GM23338 (cell line): ENCODE measurements at regions not wholly inside any gene's neighbourhood (a gene's known extent, or its start where the extent isn't known, plus 50 kb on each side); places are given as distances from the start of the nearest gene placed in this dataset.
A peak's percentile ranks its signal among the peaks of the same experiment; 100 is the strongest.

Source experiments
- ATAC-seq: fragments of 200-7000 bp; cut with Tn5 transposase; 3 replicates; pipeline ENCODE4 v1.9.1; 2020
- DNase-seq: peaks from one replicate; pipeline ENCODE4 v3.0.0-alpha.2; 2015; ENCODE audit warnings: low spot score
- H2AFZ ChIP-seq: fragments of 200-600 bp; sonication (generic); 2 replicates; pipeline ENCODE4 v1.8.0; 2016; ENCODE audit warnings: antibody characterized with exemption, mild to moderate bottlenecking, moderate library complexity
- H3F3A ChIP-seq: fragments of 200-600 bp; sonication (generic); replicated peaks from 2 replicates; pipeline ENCODE4 v1.8.0; 2017; ENCODE audit warnings: antibody characterized with exemption, mixed run types, low read depth
- H3K27ac ChIP-seq: fragments of 200-600 bp; sonication (generic); 2 replicates; pipeline ENCODE4 v1.6.1; 2016; ENCODE audit warnings: low read depth
- H3K27me3 ChIP-seq: fragments of 200-600 bp; sonication (generic); 2 replicates; pipeline ENCODE4 v1.8.0; 2016; ENCODE audit warnings: mild to moderate bottlenecking, mixed run types, moderate library complexity; ENCODE audit not compliant: insufficient read depth
- H3K36me3 ChIP-seq: fragments of 200-600 bp; sonication (generic); 2 replicates; pipeline ENCODE4 v1.8.0; 2016; ENCODE audit warnings: mild to moderate bottlenecking; ENCODE audit not compliant: insufficient read depth
- H3K4me1 ChIP-seq: fragments of 200-600 bp; sonication (generic); 2 replicates; pipeline ENCODE4 v1.8.0; 2016; ENCODE audit warnings: mild to moderate bottlenecking, moderate library complexity; ENCODE audit not compliant: insufficient read depth
- H3K4me2 ChIP-seq: fragments of 200-600 bp; sonication (generic); 2 replicates; pipeline ENCODE4 v1.7.1; 2017; ENCODE audit warnings: mixed run types
- H3K4me3 ChIP-seq: fragments of 200-600 bp; sonication (generic); 2 replicates; pipeline ENCODE4 v1.6.1; 2016; ENCODE audit warnings: mixed run types
- H3K79me2 ChIP-seq: fragments of 200-600 bp; sonication (generic); replicated peaks from 2 replicates; pipeline ENCODE4 v1.8.0; 2017; ENCODE audit warnings: mild to moderate bottlenecking; ENCODE audit not compliant: insufficient read depth
- H3K9me2 ChIP-seq: fragments of 200-600 bp; sonication (generic); 2 replicates; pipeline ENCODE4 v1.8.0; 2017; ENCODE audit not compliant: insufficient read depth
- H4K20me1 ChIP-seq: fragments of 200-600 bp; sonication (generic); replicated peaks from 2 replicates; pipeline ENCODE4 v1.8.0; 2017; ENCODE audit warnings: mild to moderate bottlenecking; ENCODE audit not compliant: insufficient read depth
- H3K27ac Mint-ChIP-seq: 2 replicates; pipeline ENCODE4 v1.8.0; 2020; ENCODE audit warnings: inconsistent platforms, mild to moderate bottlenecking, moderate library complexity, mixed read lengths
- H3K27me3 Mint-ChIP-seq: 3 replicates; pipeline ENCODE4 v1.8.0; 2022; ENCODE audit warnings: low read depth, mild to moderate bottlenecking, moderate library complexity, mixed read lengths, inconsistent platforms; ENCODE audit not compliant: insufficient read depth, poor library complexity
- H3K36me3 Mint-ChIP-seq: 3 replicates; pipeline ENCODE4 v1.8.0; 2021; ENCODE audit warnings: low read depth, mild to moderate bottlenecking, inconsistent platforms, moderate library complexity, mixed read lengths
- H3K4me1 Mint-ChIP-seq: 3 replicates; pipeline ENCODE4 v1.8.0; 2020; ENCODE audit warnings: mild to moderate bottlenecking, inconsistent platforms, mixed read lengths
- H3K4me3 Mint-ChIP-seq: 3 replicates; pipeline ENCODE4 v1.8.0; 2021; ENCODE audit warnings: moderate library complexity, mild to moderate bottlenecking, inconsistent platforms, mixed read lengths
- H3K9me3 Mint-ChIP-seq: 3 replicates; pipeline ENCODE4 v1.8.0; 2020; ENCODE audit warnings: moderate library complexity, mild to moderate bottlenecking, inconsistent platforms, mixed read lengths
- CREB1 ChIP-seq: fragments of 250-450 bp; sonication (Bioruptor Pico); IDR thresholded peaks from 2 replicates; pipeline ENCODE4 v1.5.0; 2020; ENCODE audit warnings: low read depth, mild to moderate bottlenecking, moderate library complexity
- EZH2 ChIP-seq: fragments of 200-600 bp; sonication (generic); IDR thresholded peaks from one replicate; pipeline ENCODE4 v1.8.0; 2017; ENCODE audit warnings: antibody characterized with exemption, mild to moderate bottlenecking, low read depth; ENCODE audit not compliant: unreplicated experiment
- EZH2phosphoT487 ChIP-seq: fragments of 200-600 bp; sonication (generic); IDR thresholded peaks from one replicate; pipeline ENCODE4 v1.8.1; 2018; ENCODE audit warnings: antibody characterized with exemption; ENCODE audit not compliant: unreplicated experiment
- JUNB ChIP-seq: IDR thresholded peaks from one replicate; pipeline ENCODE4 v1.6.1; 2016; ENCODE audit warnings: antibody characterized with exemption; ENCODE audit not compliant: unreplicated experiment
- STAT1 ChIP-seq: IDR thresholded peaks from one replicate; pipeline ENCODE4 v1.6.1; 2016; ENCODE audit warnings: antibody characterized with exemption; ENCODE audit not compliant: unreplicated experiment
- ZNF114 ChIP-seq: fragments of 250-450 bp; sonication (Bioruptor Pico); IDR thresholded peaks from 2 replicates; pipeline ENCODE4 v1.5.0; 2020; ENCODE audit warnings: mild to moderate bottlenecking, moderate library complexity
- ZNF331 ChIP-seq: fragments of 250-450 bp; sonication (Bioruptor Pico); IDR thresholded peaks from 2 replicates; pipeline ENCODE4 v1.5.0; 2020; ENCODE audit warnings: low read depth, mild to moderate bottlenecking, moderate library complexity
- TF ChIP-seq, protein P1 (sequence below): IDR thresholded peaks from 2 replicates; pipeline ENCODE4 v1.6.1; 2016; ENCODE audit warnings: antibody characterized with exemption
- TF ChIP-seq, protein P2 (sequence below), 2 experiments: fragments of 200-600 bp in 1 of 2; sonication (generic) in 1 of 2; conservative IDR thresholded peaks; 2 replicates each; pipeline versions ENCODE4 v1.5.1 to v1.6.1; 2016 to 2017; ENCODE audit warnings: antibody characterized with exemption in 2 of 2, low read depth in 2 of 2, mild to moderate bottlenecking in 2 of 2, moderate library complexity in 1 of 2
- TF ChIP-seq, protein P3 (sequence below): fragments of 250-450 bp; sonication (Bioruptor Pico); IDR thresholded peaks from 2 replicates; pipeline ENCODE4 v1.5.0; 2020; ENCODE audit warnings: mild to moderate bottlenecking, moderate library complexity

DNA sequence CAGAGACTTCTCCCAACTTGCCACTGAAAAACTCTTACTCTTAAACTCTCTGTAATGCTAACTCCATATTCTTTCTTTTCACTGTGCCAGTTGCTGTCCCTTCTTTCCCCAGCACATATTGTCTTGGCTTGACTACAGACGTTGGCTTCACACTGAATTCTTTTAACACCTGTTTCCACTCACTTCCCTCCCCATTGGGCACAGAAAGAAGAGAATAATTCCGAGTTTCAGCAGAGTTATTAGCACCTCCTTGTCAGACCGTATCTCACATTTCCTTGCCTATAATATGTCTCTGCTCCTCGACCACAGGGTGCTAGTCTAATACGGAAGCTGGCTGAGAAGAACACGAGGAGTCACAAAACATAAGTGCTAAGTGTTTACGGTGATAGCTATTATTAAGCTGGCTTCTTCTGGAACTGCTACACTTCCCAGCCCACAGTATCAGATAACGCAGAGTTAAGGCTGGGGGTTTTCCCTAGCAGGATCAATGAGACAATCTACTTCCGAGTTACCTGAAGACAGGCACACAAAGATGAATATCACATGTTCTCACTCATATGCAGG lies 188.5 kb upstream of the CDH8 start:
- no peak for TF ChIP-seq ZNF114 (CRISPR knock-in tag)
- Histone ChIP-seq H3K27me3 (no peaks in the 10 kb centered on the region), H3K4me3 (no peak overlapping the region), H4K20me1 (no peaks in the 10 kb centered on the region), H3K9me2 (no peaks in the 10 kb centered on the region), H3K79me2 (no peaks in the 10 kb centered on the region), H3K36me3 (no peaks in the 10 kb centered on the region), H3F3A (no peaks in the 10 kb centered on the region), H3K4me2 (no peak overlapping the region), H3K27ac (no peak overlapping the region), H3K4me1 (no peaks in the 10 kb centered on the region), H2AFZ (0 out of 2 replicates have a peak overlapping the region, but pooled peaks have one; percentile 56)
- DNase-seq (no peak), ATAC-seq (peak; percentile 28; the same call in 1 of the 3 replicates)
- Mint-ChIP-seq H3K27ac (no peak overlapping the region), H3K9me3 (no peaks in the 10 kb centered on the region), H3K4me1 (peaks cover 3% of the 10 kb centered on the region; the same call in 2 of the 3 replicates), H3K4me3 (no peak overlapping the region), H3K36me3 (no peaks in the 10 kb centered on the region), H3K27me3 (no peaks in the 10 kb centered on the region)

DNA sequence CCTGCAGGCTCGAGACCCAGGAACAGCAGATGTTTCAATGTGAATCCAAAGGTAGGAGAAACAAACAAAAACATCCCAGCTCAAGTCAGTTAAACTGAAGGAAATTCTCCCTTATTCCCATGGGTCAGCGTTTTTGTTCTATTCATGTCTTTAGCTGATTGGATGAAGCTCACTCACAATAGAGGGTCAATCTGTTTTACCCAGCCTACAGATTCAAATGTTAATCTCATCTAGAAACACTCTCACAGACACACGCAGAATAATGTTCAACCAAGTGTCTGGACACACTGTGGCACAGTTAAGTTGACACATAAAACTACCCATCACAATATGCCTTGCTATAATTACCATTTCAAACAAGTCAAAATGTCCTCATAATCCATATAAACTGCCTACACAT lies 180.6 kb upstream of the CDH8 start:
- H3K27me3 Mint-ChIP-seq: no peaks in the 10 kb centered on the region
- no peaks in the 10 kb centered on the region for H3K36me3 Mint-ChIP-seq
- DNase-seq (no peak), ATAC-seq (no peak)
- TF ChIP-seq EZH2: no peak
- TF ChIP-seq, protein P1, sequence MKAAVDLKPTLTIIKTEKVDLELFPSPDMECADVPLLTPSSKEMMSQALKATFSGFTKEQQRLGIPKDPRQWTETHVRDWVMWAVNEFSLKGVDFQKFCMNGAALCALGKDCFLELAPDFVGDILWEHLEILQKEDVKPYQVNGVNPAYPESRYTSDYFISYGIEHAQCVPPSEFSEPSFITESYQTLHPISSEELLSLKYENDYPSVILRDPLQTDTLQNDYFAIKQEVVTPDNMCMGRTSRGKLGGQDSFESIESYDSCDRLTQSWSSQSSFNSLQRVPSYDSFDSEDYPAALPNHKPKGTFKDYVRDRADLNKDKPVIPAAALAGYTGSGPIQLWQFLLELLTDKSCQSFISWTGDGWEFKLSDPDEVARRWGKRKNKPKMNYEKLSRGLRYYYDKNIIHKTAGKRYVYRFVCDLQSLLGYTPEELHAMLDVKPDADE: no peak
- no peak for TF ChIP-seq ZNF331 (CRISPR knock-in tag)
- TF ChIP-seq, protein P2, sequence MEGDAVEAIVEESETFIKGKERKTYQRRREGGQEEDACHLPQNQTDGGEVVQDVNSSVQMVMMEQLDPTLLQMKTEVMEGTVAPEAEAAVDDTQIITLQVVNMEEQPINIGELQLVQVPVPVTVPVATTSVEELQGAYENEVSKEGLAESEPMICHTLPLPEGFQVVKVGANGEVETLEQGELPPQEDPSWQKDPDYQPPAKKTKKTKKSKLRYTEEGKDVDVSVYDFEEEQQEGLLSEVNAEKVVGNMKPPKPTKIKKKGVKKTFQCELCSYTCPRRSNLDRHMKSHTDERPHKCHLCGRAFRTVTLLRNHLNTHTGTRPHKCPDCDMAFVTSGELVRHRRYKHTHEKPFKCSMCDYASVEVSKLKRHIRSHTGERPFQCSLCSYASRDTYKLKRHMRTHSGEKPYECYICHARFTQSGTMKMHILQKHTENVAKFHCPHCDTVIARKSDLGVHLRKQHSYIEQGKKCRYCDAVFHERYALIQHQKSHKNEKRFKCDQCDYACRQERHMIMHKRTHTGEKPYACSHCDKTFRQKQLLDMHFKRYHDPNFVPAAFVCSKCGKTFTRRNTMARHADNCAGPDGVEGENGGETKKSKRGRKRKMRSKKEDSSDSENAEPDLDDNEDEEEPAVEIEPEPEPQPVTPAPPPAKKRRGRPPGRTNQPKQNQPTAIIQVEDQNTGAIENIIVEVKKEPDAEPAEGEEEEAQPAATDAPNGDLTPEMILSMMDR (conservative IDR thresholded peaks at IDR 0.05; ENCODE audit: low read depth in 2 of 2): no peak
- no peak for TF ChIP-seq EZH2phosphoT487
- no peak for TF ChIP-seq JUNB
- TF ChIP-seq STAT1: no peak
- TF ChIP-seq, protein P3, sequence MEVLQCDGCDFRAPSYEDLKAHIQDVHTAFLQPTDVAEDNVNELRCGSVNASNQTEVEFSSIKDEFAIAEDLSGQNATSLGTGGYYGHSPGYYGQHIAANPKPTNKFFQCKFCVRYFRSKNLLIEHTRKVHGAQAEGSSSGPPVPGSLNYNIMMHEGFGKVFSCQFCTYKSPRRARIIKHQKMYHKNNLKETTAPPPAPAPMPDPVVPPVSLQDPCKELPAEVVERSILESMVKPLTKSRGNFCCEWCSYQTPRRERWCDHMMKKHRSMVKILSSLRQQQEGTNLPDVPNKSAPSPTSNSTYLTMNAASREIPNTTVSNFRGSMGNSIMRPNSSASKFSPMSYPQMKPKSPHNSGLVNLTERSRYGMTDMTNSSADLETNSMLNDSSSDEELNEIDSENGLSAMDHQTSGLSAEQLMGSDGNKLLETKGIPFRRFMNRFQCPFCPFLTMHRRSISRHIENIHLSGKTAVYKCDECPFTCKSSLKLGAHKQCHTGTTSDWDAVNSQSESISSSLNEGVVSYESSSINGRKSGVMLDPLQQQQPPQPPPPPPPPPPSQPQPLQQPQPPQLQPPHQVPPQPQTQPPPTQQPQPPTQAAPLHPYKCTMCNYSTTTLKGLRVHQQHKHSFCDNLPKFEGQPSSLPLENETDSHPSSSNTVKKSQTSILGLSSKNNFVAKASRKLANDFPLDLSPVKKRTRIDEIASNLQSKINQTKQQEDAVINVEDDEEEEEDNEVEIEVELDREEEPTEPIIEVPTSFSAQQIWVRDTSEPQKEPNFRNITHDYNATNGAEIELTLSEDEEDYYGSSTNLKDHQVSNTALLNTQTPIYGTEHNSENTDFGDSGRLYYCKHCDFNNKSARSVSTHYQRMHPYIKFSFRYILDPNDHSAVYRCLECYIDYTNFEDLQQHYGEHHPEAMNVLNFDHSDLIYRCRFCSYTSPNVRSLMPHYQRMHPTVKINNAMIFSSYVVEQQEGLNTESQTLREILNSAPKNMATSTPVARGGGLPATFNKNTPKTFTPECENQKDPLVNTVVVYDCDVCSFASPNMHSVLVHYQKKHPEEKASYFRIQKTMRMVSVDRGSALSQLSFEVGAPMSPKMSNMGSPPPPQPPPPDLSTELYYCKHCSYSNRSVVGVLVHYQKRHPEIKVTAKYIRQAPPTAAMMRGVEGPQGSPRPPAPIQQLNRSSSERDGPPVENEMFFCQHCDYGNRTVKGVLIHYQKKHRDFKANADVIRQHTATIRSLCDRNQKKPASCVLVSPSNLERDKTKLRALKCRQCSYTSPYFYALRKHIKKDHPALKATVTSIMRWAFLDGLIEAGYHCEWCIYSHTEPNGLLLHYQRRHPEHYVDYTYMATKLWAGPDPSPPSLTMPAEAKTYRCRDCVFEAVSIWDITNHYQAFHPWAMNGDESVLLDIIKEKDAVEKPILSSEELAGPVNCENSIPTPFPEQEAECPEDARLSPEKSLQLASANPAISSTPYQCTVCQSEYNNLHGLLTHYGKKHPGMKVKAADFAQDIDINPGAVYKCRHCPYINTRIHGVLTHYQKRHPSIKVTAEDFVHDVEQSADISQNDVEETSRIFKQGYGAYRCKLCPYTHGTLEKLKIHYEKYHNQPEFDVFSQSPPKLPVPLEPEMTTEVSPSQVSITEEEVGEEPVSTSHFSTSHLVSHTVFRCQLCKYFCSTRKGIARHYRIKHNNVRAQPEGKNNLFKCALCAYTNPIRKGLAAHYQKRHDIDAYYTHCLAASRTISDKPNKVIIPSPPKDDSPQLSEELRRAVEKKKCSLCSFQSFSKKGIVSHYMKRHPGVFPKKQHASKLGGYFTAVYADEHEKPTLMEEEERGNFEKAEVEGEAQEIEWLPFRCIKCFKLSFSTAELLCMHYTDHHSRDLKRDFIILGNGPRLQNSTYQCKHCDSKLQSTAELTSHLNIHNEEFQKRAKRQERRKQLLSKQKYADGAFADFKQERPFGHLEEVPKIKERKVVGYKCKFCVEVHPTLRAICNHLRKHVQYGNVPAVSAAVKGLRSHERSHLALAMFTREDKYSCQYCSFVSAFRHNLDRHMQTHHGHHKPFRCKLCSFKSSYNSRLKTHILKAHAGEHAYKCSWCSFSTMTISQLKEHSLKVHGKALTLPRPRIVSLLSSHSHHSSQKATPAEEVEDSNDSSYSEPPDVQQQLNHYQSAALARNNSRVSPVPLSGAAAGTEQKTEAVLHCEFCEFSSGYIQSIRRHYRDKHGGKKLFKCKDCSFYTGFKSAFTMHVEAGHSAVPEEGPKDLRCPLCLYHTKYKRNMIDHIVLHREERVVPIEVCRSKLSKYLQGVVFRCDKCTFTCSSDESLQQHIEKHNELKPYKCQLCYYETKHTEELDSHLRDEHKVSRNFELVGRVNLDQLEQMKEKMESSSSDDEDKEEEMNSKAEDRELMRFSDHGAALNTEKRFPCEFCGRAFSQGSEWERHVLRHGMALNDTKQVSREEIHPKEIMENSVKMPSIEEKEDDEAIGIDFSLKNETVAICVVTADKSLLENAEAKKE (CRISPR knock-in tag): no peak
- TF ChIP-seq CREB1 (CRISPR knock-in tag): no peak
- H3K9me2 ChIP-seq: no peaks in the 10 kb centered on the region
- no peak overlapping the region for H3K4me2 ChIP-seq
- H4K20me1 ChIP-seq: no peaks in the 10 kb centered on the region
- no peak overlapping the region for H3K4me3 ChIP-seq
- H3K36me3 ChIP-seq: no peaks in the 10 kb centered on the region
- H3F3A ChIP-seq: no peaks in the 10 kb centered on the region
- peak overlapping the region; percentile 43; the same call in 1 of the 2 replicates for H2AFZ ChIP-seq
- no peaks in the 10 kb centered on the region for H3K4me1 ChIP-seq
- no peak overlapping the region for H3K27ac Mint-ChIP-seq
- no peak overlapping the region for H3K4me3 Mint-ChIP-seq
- H3K27ac ChIP-seq: no peak overlapping the region
- no peaks in the 10 kb centered on the region for H3K27me3 ChIP-seq
- H3K4me1 Mint-ChIP-seq: peaks cover 4% of the 10 kb centered on the region; the same call in 1 of the 3 replicates
- H3K9me3 Mint-ChIP-seq: no peaks in the 10 kb centered on the region
- H3K79me2 ChIP-seq: no peaks in the 10 kb centered on the region
